NCI-H1105 (cell line): ENCODE measurements at regions not wholly inside any gene's neighbourhood (a gene's known extent, or its start where the extent isn't known, plus 50 kb on each side); places are given as distances from the start of the nearest gene placed in this dataset.

ENCODE experiments used
- DNase-seq: peaks from one replicate; lab custom pipeline; 2025; lab: John Stamatoyannopoulos, UW

GRCh38 chr20:61161726-61162390 is 90.2 kb upstream of the CDH4 start:
- DNase-seq: peak; percentile 43

- no peak for DNase-seq
These were observed 89.6 kb upstream of the CDH4 start for GRCh38 chr20:61162451-61162850.

GRCh38 chr20:61163031-61163430 is 89.0 kb upstream of the CDH4 start:
- DNase-seq: no peak

- DNase-seq: no peak
These were observed 85.7 kb upstream of the CDH4 start for GRCh38 chr20:61166324-61166723.

- no peak for DNase-seq
These were observed 83.5 kb upstream of the CDH4 start for GRCh38 chr20:61168605-61169004.

- no peak for DNase-seq
These were observed 82.2 kb upstream of the CDH4 start for GRCh38 chr20:61169874-61170273.

- DNase-seq: no peak
These were observed 81.4 kb upstream of the CDH4 start for GRCh38 chr20:61170496-61171320.

GRCh38 chr20:61173267-61173666 is 78.8 kb upstream of the CDH4 start:
- DNase-seq: no peak

GRCh38 chr20:61173961-61174725 is 77.9 kb upstream of the CDH4 start:
- DNase-seq: no peak

- DNase-seq: no peak
These were observed 75.2 kb upstream of the CDH4 start for GRCh38 chr20:61176874-61177273.

- DNase-seq: no peak
These were observed 73.5 kb upstream of the CDH4 start for GRCh38 chr20:61178551-61179071.

GRCh38 chr20:61184194-61184593 is 67.9 kb upstream of the CDH4 start:
- DNase-seq: no peak

- no peak for DNase-seq
These were observed 66.9 kb upstream of the CDH4 start for GRCh38 chr20:61185181-61185580.

- DNase-seq: no peak
These were observed 66.0 kb upstream of the CDH4 start for GRCh38 chr20:61185841-61186601.

- DNase-seq: no peak
These were observed 65.1 kb upstream of the CDH4 start for GRCh38 chr20:61186771-61187472.

- no peak for DNase-seq
These were observed 62.5 kb upstream of the CDH4 start for GRCh38 chr20:61189534-61189933.

- DNase-seq: no peak
These were observed 61.0 kb upstream of the CDH4 start for GRCh38 chr20:61191096-61191495.

GRCh38 chr20:61192337-61192950 is 59.6 kb upstream of the CDH4 start:
- no peak for DNase-seq

- DNase-seq: no peak
These were observed 58.9 kb upstream of the CDH4 start for GRCh38 chr20:61193164-61193563.
